GM13977 (cell line): ENCODE measurements at regions not wholly inside any gene's neighbourhood (a gene's known extent, or its start where the extent isn't known, plus 50 kb on each side); places are given as distances from the start of the nearest gene placed in this dataset.

Experiments
- DNase-seq: peaks from one replicate; pipeline ENCODE4 v3.0.0; 2012; ENCODE audit warnings: low spot score
- CTCF ChIP-seq: IDR thresholded peaks from 2 replicates; pipeline ENCODE4 v1.5.1; 2012; ENCODE audit warnings: mild to moderate bottlenecking, control low read depth; ENCODE audit not compliant: insufficient read depth; ENCODE audit errors: extremely low read depth, missing control alignments
- in situ Hi-C: fragments of 300-500 bp; cut with MboI; formaldehyde crosslinking; loops from one replicate; pipeline ENCODE4 v1.12.0; 2022; ENCODE audit warnings: low sequenced_read_pairs, low pct_unique_long_range_greater_than_20kb, mixed read lengths, inconsistent platforms; ENCODE audit not compliant: unreplicated experiment

GRCh38 chr13:59086147-59086546, 1077.6 kb downstream of the DIAPH3 start:
- in situ Hi-C loops: no loop called here
- DNase-seq: no peak
- no peak for TF ChIP-seq CTCF

GRCh38 chr13:59088716-59089115, 1075.0 kb downstream of the DIAPH3 start:
- in situ Hi-C loops: no loop called here
- DNase-seq: no peak
- TF ChIP-seq CTCF: no peak

- no peak for TF ChIP-seq CTCF
- no peak for DNase-seq
- in situ Hi-C loops: no loop called here
Measured at GRCh38 chr13:59094181-59094580, 1069.5 kb downstream of the DIAPH3 start.

- TF ChIP-seq CTCF: no peak
- in situ Hi-C loops: no loop called here
- DNase-seq: no peak
Measured at GRCh38 chr13:59099182-59099974, 1064.3 kb downstream of the DIAPH3 start.

- in situ Hi-C loops: no loop called here
- no peak for TF ChIP-seq CTCF
- no peak for DNase-seq
Measured at GRCh38 chr13:59103004-59103768, 1060.5 kb downstream of the DIAPH3 start.

- DNase-seq: no peak
- no peak for TF ChIP-seq CTCF
- in situ Hi-C loops: no loop called here
Measured at GRCh38 chr13:59111751-59112171, 1052.0 kb downstream of the DIAPH3 start.
